Activated T-helper 1 cell treated with anti-CD3 and anti-CD28 coated beads, Interleukin-12 subunit alpha, Interleukin-12 subunit beta, Interleukin-2, Interleukin-4 antibody, amounts not matched to agents 30 ng/mL and 10 ng/mL and 1 ng/mL, durations not matched to agents 14 hours and 24 hours and 36 hours (primary cell): ENCODE measurements at regions not wholly inside any gene's neighbourhood (a gene's known extent, or its start where the extent isn't known, plus 50 kb on each side); places are given as distances from the start of the nearest gene placed in this dataset.

Experiments
- DNase-seq: peaks from one replicate; pipeline ENCODE4 v3.0.0; 2021; ENCODE audit warnings: low spot score
- H3K27ac Mint-ChIP-seq: one replicate; pipeline ENCODE4 v1.8.0; 2021; ENCODE audit warnings: mild to moderate bottlenecking, mixed read lengths
- H3K27me3 Mint-ChIP-seq: one replicate; pipeline ENCODE4 v1.8.0; 2022; ENCODE audit warnings: mild to moderate bottlenecking, moderate library complexity, mixed read lengths; ENCODE audit not compliant: insufficient read depth
- H3K36me3 Mint-ChIP-seq: one replicate; pipeline ENCODE4 v1.8.0; 2021; ENCODE audit warnings: low read depth, mixed read lengths
- H3K4me1 Mint-ChIP-seq: one replicate; pipeline ENCODE4 v1.8.0; 2021; ENCODE audit warnings: low read depth, mixed read lengths
- H3K4me3 Mint-ChIP-seq: one replicate; pipeline ENCODE4 v1.8.0; 2021; ENCODE audit warnings: mild to moderate bottlenecking, moderate library complexity, mixed read lengths
- H3K9me3 Mint-ChIP-seq: one replicate; pipeline ENCODE4 v1.8.0; 2021; ENCODE audit warnings: mixed read lengths
- intact Hi-C: fragments of 100-400 bp; cut with micrococcal nuclease; formaldehyde crosslinking; loops from one replicate; pipeline ENCODE4 v1.15.1; 2024

- intact Hi-C loops: no loop called here
- no peak overlapping the region for H3K27ac Mint-ChIP-seq
- no peaks in the 10 kb centered on the region for H3K4me1 Mint-ChIP-seq
- no peak overlapping the region for H3K4me3 Mint-ChIP-seq
- no peaks in the 10 kb centered on the region for H3K36me3 Mint-ChIP-seq
- no peak for DNase-seq
- no peaks in the 10 kb centered on the region for H3K27me3 Mint-ChIP-seq
- no peaks in the 10 kb centered on the region for H3K9me3 Mint-ChIP-seq
Measured at GRCh38 chr9:117595650-117596049, 108.6 kb upstream of the TLR4 start.

GRCh38 chr9:117587263-117587662 lies 116.9 kb upstream of the TLR4 start:
- DNase-seq: no peak
- Mint-ChIP-seq H3K27ac (no peak overlapping the region), H3K36me3 (no peaks in the 10 kb centered on the region), H3K4me1 (no peaks in the 10 kb centered on the region), H3K27me3 (no peaks in the 10 kb centered on the region), H3K4me3 (no peak overlapping the region), H3K9me3 (no peaks in the 10 kb centered on the region)
- intact Hi-C loops: no loop called here

GRCh38 chr9:117574099-117574498 lies 130.1 kb upstream of the TLR4 start:
- intact Hi-C loops: no loop called here
- Mint-ChIP-seq H3K4me1 (no peaks in the 10 kb centered on the region), H3K36me3 (no peaks in the 10 kb centered on the region), H3K4me3 (no peak overlapping the region), H3K9me3 (no peaks in the 10 kb centered on the region), H3K27ac (no peak overlapping the region), H3K27me3 (no peaks in the 10 kb centered on the region)
- no peak for DNase-seq

GRCh38 chr9:117564839-117565238 lies 139.4 kb upstream of the TLR4 start:
- Mint-ChIP-seq H3K27me3 (no peaks in the 10 kb centered on the region), H3K9me3 (no peaks in the 10 kb centered on the region), H3K4me1 (no peaks in the 10 kb centered on the region), H3K4me3 (no peak overlapping the region), H3K27ac (no peak overlapping the region), H3K36me3 (no peaks in the 10 kb centered on the region)
- intact Hi-C loops: no loop called here
- no peak for DNase-seq

- H3K27me3 Mint-ChIP-seq: no peaks in the 10 kb centered on the region
- no peak overlapping the region for H3K4me3 Mint-ChIP-seq
- H3K4me1 Mint-ChIP-seq: no peaks in the 10 kb centered on the region
- no peak overlapping the region for H3K27ac Mint-ChIP-seq
- no peaks in the 10 kb centered on the region for H3K36me3 Mint-ChIP-seq
- intact Hi-C loops: no loop called here
- H3K9me3 Mint-ChIP-seq: no peaks in the 10 kb centered on the region
- DNase-seq: no peak
Measured at GRCh38 chr9:117561761-117562160, 142.4 kb upstream of the TLR4 start.

- Mint-ChIP-seq H3K36me3 (no peaks in the 10 kb centered on the region), H3K27me3 (no peaks in the 10 kb centered on the region)
- intact Hi-C loops: loop anchor here (1.0 to 10.0 kb wide), 2 partner anchors 69 to 821 kb away; no protein-coding TSS in a partner anchor
Measured at GRCh38 chr9:117555964-117556629, 141.2 kb upstream of the ASTN2 start.

GRCh38 chr9:117552811-117553210 lies 138.0 kb upstream of the ASTN2 start:
- Mint-ChIP-seq H3K4me1 (no peaks in the 10 kb centered on the region), H3K4me3 (no peak overlapping the region), H3K27me3 (no peaks in the 10 kb centered on the region), H3K36me3 (no peaks in the 10 kb centered on the region), H3K27ac (no peak overlapping the region), H3K9me3 (no peaks in the 10 kb centered on the region)
- DNase-seq: no peak
- intact Hi-C loops: loop anchor here (10.0 kb wide), 1 partner anchor 818 kb away; no protein-coding TSS in a partner anchor

More at GRCh38 chr9:117555964-117556629, 141.2 kb upstream of the ASTN2 start:
- H3K9me3 Mint-ChIP-seq: no peaks in the 10 kb centered on the region
- no peak overlapping the region for H3K4me3 Mint-ChIP-seq
- DNase-seq: peak; percentile 1
- no peak overlapping the region for H3K27ac Mint-ChIP-seq
- no peaks in the 10 kb centered on the region for H3K4me1 Mint-ChIP-seq

GRCh38 chr9:117551171-117551570 lies 136.3 kb upstream of the ASTN2 start:
- intact Hi-C loops: loop anchor here (10.0 kb wide), 1 partner anchor 816 kb away; no protein-coding TSS in a partner anchor
- Mint-ChIP-seq H3K27ac (no peak overlapping the region), H3K27me3 (peaks cover 2% of the 10 kb centered on the region), H3K36me3 (no peaks in the 10 kb centered on the region), H3K4me1 (no peaks in the 10 kb centered on the region), H3K9me3 (no peaks in the 10 kb centered on the region), H3K4me3 (no peak overlapping the region)
- no peak for DNase-seq

- DNase-seq: no peak
- Mint-ChIP-seq H3K4me1 (no peaks in the 10 kb centered on the region), H3K27ac (no peak overlapping the region), H3K36me3 (no peaks in the 10 kb centered on the region), H3K4me3 (no peak overlapping the region), H3K27me3 (peaks cover 2% of the 10 kb centered on the region), H3K9me3 (no peaks in the 10 kb centered on the region)
- intact Hi-C loops: no loop called here
Measured at GRCh38 chr9:117549444-117549843, 134.6 kb upstream of the ASTN2 start.

- intact Hi-C loops: no loop called here
- no peaks in the 10 kb centered on the region for H3K9me3 Mint-ChIP-seq
Measured at GRCh38 chr9:117548556-117548955, 133.7 kb upstream of the ASTN2 start.

GRCh38 chr9:117547904-117548303 lies 133.0 kb upstream of the ASTN2 start:
- no peaks in the 10 kb centered on the region for H3K4me1 Mint-ChIP-seq
- peaks cover 2% of the 10 kb centered on the region for H3K27me3 Mint-ChIP-seq

More at GRCh38 chr9:117548556-117548955, 133.7 kb upstream of the ASTN2 start:
- Mint-ChIP-seq H3K36me3 (no peaks in the 10 kb centered on the region), H3K27me3 (peaks cover 2% of the 10 kb centered on the region), H3K27ac (no peak overlapping the region), H3K4me1 (no peaks in the 10 kb centered on the region), H3K4me3 (no peak overlapping the region)
- DNase-seq: no peak

GRCh38 chr9:117546894-117547678 lies 132.2 kb upstream of the ASTN2 start:
- no peak overlapping the region for H3K4me3 Mint-ChIP-seq
- intact Hi-C loops: no loop called here
- no peak for DNase-seq
- H3K4me1 Mint-ChIP-seq: no peaks in the 10 kb centered on the region
- peaks cover 2% of the 10 kb centered on the region for H3K27me3 Mint-ChIP-seq
- no peak overlapping the region for H3K27ac Mint-ChIP-seq
- H3K9me3 Mint-ChIP-seq: no peaks in the 10 kb centered on the region
- no peaks in the 10 kb centered on the region for H3K36me3 Mint-ChIP-seq

More at GRCh38 chr9:117547904-117548303, 133.0 kb upstream of the ASTN2 start:
- Mint-ChIP-seq H3K36me3 (no peaks in the 10 kb centered on the region), H3K27ac (no peak overlapping the region), H3K9me3 (no peaks in the 10 kb centered on the region), H3K4me3 (no peak overlapping the region)
- no peak for DNase-seq
- intact Hi-C loops: no loop called here

GRCh38 chr9:117545846-117546245 lies 131.0 kb upstream of the ASTN2 start:
- Mint-ChIP-seq H3K27ac (no peak overlapping the region), H3K27me3 (peaks cover 2% of the 10 kb centered on the region), H3K36me3 (no peaks in the 10 kb centered on the region), H3K4me1 (no peaks in the 10 kb centered on the region), H3K4me3 (no peak overlapping the region), H3K9me3 (no peaks in the 10 kb centered on the region)
- DNase-seq: no peak
- intact Hi-C loops: no loop called here
